Esophagus (tissue), 2 donors: ENCODE measurements at regions not wholly inside any gene's neighbourhood (a gene's known extent, or its start where the extent isn't known, plus 50 kb on each side); places are given as distances from the start of the nearest gene placed in this dataset.

Experiments
- H3K27ac ChIP-seq, 2 donors: one replicate each; pipeline ENCODE4 v1.5.1; 2013; ENCODE audit warnings: low read depth in 2 of 2, mild to moderate bottlenecking in 2 of 2, inconsistent platforms in 1 of 2, low read length in 1 of 2, moderate library complexity in 1 of 2
- H3K27me3 ChIP-seq, 2 donors: one replicate each; pipeline ENCODE4 v1.6.1; 2013; ENCODE audit warnings: low read length in 2 of 2, control low read depth in 1 of 2, mild to moderate bottlenecking in 1 of 2; ENCODE audit not compliant: insufficient read depth in 2 of 2, control insufficient read depth in 1 of 2
- H3K36me3 ChIP-seq, 2 donors: one replicate each; pipeline ENCODE4 v1.6.1; 2013; ENCODE audit warnings: low read length in 1 of 2; ENCODE audit not compliant: control insufficient read depth in 2 of 2, insufficient read depth in 2 of 2
- H3K4me1 ChIP-seq, 2 donors: one replicate each; pipeline ENCODE4 v1.6.1; 2013; ENCODE audit warnings: low read length in 1 of 2; ENCODE audit not compliant: control insufficient read depth in 2 of 2, insufficient read depth in 2 of 2
- H3K4me3 ChIP-seq, 2 donors: one replicate each; pipeline ENCODE4 v1.5.1; 2013; ENCODE audit warnings: low read length in 2 of 2, mild to moderate bottlenecking in 2 of 2, low read depth in 1 of 2, moderate library complexity in 1 of 2
- H3K9me3 ChIP-seq, 2 donors: one replicate each; pipeline ENCODE4 v1.6.1; 2013; ENCODE audit warnings: mild to moderate bottlenecking in 2 of 2, low read depth in 1 of 2, low read length in 1 of 2, moderate library complexity in 1 of 2; ENCODE audit not compliant: control insufficient read depth in 2 of 2, insufficient read depth in 1 of 2
- WGBS, 2 donors: extraction: QIAGEN DNeasy Blood & Tissue Kit; methylation state at CpG; one replicate each; pipeline ENCODE4 v1.1.7; 2013; 5-methylcytosine and 5-hydroxymethylcytosine counted together
- donor health status: healthy with polysubstance abuse.
- donor health status: Bipolar disorder and iron deficiency.

DNA sequence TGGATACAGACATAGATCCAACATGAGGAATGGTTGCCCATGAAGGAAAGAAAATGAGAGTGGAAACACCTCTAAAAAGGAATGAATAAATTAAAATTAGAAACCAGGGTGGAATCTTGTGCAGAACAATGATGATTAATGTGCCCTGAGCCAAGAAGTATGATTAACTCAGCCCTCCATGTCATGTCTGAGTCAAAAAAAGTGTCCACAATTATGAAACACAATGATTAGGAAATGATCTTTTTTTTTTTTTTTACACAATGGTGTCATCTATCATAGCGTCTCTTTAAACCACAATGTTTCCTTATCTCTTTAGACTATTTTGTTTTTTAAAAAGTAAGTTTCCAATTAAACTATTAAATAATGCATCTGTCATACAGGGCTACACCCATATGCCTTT, 78.9 kb upstream of the RAB4A start:
- H3K36me3 ChIP-seq, result no peaks in the 10 kb centered on the region
- H3K27ac ChIP-seq, result no peak overlapping the region
- WGBS, 2 donors, result 30 to 37% methylated on average over 1 of the region's 1 CpG
- H3K4me3 ChIP-seq, result no peak overlapping the region
- no peaks in the 10 kb centered on the region for H3K9me3 ChIP-seq
- no peaks in the 10 kb centered on the region for H3K27me3 ChIP-seq
- H3K4me1 ChIP-seq, result no peaks in the 10 kb centered on the region

- no peak overlapping the region for H3K4me3 ChIP-seq
- WGBS, 2 donors, result 81 to 86% methylated on average over 4 of the region's 4 CpGs
- H3K27me3 ChIP-seq, result no peaks in the 10 kb centered on the region
- H3K36me3 ChIP-seq, result no peaks in the 10 kb centered on the region
- H3K4me1 ChIP-seq, result no peaks in the 10 kb centered on the region
- H3K27ac ChIP-seq, result no peak overlapping the region
- H3K9me3 ChIP-seq, result no peaks in the 10 kb centered on the region
Observed at GRCh38 chr1:229192853-229193252, 78.1 kb upstream of the RAB4A start.

DNA sequence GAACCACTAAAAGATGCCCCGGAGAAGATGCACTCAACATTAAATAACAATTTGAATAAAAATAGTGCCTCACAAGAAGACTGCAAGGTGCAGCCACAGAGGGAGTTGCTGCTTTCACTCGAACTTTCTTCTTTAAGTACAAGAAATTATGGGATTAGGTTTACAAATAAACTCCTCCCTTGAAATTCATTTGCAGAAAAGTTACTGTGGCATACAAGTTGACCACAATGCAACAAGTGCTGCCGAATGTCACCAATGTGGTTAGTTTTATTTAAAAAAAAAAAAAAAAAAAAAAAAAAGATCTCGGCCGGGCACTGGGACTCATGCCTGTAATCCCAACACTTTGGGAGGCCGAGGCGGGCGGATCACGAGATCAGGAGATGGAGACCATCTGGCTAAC, 76.8 kb upstream of the RAB4A start:
- no peaks in the 10 kb centered on the region for H3K4me1 ChIP-seq
- H3K4me3 ChIP-seq, result no peak overlapping the region
- no peaks in the 10 kb centered on the region for H3K27me3 ChIP-seq
- H3K9me3 ChIP-seq, result no peaks in the 10 kb centered on the region
- H3K36me3 ChIP-seq, result no peaks in the 10 kb centered on the region
- 88 to 95% methylated on average over 8 to 9 of the region's 9 CpGs for WGBS, 2 donors
- H3K27ac ChIP-seq, result no peak overlapping the region

DNA sequence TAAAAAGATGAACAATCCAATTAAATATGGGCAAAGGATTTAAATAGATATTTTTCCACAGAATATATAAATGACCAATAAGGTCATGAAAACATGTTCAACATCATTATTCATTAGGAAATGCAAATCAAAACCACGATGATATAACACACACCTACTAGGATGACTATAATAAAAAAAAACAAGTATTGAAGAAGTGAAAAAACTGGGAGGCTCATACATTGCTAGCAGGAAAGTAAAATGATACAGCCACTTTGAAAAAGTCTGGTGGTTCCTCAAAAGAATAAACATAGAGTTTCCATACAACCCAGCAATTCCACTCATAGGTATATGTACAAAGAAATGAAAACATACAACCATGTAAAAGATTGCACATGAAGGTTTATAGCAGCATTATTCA, 75.7 kb upstream of the RAB4A start:
- Histone ChIP-seq H3K4me3 (no peak overlapping the region), H3K9me3 (no peaks in the 10 kb centered on the region), H3K36me3 (no peaks in the 10 kb centered on the region), H3K4me1 (no peaks in the 10 kb centered on the region), H3K27ac (no peak overlapping the region), H3K27me3 (no peaks in the 10 kb centered on the region)
- 82 to 84% methylated on average over 1 of the region's 1 CpG for WGBS, 2 donors

DNA sequence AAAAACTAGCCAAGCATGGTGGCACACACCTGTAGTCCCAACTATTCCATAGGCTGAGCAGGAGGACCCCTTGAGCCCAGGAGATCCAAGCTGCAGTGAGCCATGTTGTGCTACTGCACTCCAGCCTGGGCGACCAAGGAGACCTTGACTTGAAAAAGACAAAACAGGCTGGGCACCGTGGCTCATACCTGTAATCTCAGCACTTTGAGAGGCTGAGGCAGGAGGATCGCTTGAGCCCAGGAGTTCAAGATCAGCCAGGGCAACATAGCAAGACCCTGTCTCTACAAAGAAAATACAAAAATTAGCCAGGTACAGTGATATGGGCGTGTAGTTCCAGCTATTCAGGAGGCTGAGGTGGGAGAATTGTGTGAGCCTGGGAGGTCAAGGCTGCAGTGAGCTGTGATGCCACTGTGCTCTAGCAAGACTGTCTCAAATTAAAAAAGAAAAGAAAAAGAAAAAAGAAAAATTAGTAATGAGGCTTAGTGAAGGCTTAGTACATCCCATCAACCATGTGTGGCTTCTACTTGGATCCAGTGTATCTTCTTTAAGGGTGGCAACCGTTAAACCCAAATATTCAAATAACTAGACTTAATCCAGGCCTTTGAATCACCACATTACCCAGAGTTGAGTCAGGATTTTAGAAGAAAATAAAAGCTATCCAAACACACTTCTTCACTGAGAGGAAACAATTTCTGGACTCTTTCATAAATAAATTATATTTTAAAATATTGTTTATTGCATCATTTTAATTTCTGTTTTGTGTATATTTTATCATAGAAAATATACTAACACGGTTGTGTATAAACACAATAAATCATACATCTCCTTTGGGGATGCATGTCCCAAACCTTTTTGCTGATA, 74.3 kb upstream of the RAB4A start:
- Histone ChIP-seq H3K36me3 (no peaks in the 10 kb centered on the region), H3K9me3 (no peaks in the 10 kb centered on the region), H3K4me1 (no peaks in the 10 kb centered on the region), H3K27me3 (no peaks in the 10 kb centered on the region), H3K4me3 (no peak overlapping the region), H3K27ac (no peak overlapping the region)
- 85 to 88% methylated on average over 6 of the region's 6 CpGs for WGBS, 2 donors

- Histone ChIP-seq H3K27ac (no peak overlapping the region), H3K4me3 (no peak overlapping the region), H3K4me1 (no peaks in the 10 kb centered on the region), H3K36me3 (no peaks in the 10 kb centered on the region), H3K9me3 (no peaks in the 10 kb centered on the region), H3K27me3 (no peaks in the 10 kb centered on the region)
- 87 to 96% methylated on average over 5 of the region's 5 CpGs for WGBS, 2 donors
Observed at GRCh38 chr1:229197265-229197585, 73.7 kb upstream of the RAB4A start.

- Histone ChIP-seq H3K27me3 (no peaks in the 10 kb centered on the region), H3K36me3 (no peaks in the 10 kb centered on the region), H3K4me3 (no peak overlapping the region), H3K9me3 (no peaks in the 10 kb centered on the region), H3K27ac (no peak overlapping the region), H3K4me1 (no peaks in the 10 kb centered on the region)
- WGBS, 2 donors, result 55 to 58% methylated on average over 16 of the region's 16 CpGs
Observed at GRCh38 chr1:229199261-229200243, 71.4 kb upstream of the RAB4A start.

GRCh38 chr1:229203030-229203751, 67.7 kb upstream of the RAB4A start:
- WGBS, 2 donors, result 87 to 91% methylated on average over 5 of the region's 5 CpGs
- H3K36me3 ChIP-seq, result no peaks in the 10 kb centered on the region
- no peak overlapping the region for H3K4me3 ChIP-seq
- H3K4me1 ChIP-seq, result no peaks in the 10 kb centered on the region
- no peaks in the 10 kb centered on the region for H3K27me3 ChIP-seq
- no peak overlapping the region for H3K27ac ChIP-seq
- H3K9me3 ChIP-seq, result no peaks in the 10 kb centered on the region

DNA sequence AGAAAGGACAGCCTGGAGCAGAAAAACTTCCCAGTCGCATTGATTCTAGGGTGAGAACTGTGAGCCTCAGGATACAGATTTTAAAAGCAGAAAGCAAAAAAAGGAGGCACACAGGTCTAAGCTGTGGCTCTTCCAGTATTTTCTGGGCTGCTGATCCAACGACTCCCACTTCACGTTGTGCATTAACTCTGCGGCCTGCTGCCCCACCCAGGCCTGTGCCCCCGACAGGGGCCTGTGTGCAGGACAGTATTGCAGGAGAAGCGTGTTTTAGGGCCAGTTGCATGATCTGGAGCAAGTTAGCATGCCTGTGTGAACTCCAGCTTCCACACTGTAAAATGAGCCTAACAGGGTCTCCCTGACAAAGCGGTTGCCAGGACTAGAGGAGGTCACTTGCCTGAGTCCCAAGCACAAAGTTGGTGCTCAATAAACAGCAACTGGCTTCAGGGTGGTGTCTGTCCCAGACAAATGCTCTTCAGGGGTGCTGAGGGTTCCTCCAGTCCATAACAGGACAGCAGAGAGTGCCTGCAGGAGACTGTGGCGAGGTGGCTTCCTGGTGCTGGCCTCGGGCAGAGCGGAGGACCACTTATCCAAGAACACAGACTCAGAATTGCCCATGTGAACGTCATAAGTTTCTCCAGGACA, 66.8 kb upstream of the RAB4A start:
- Histone ChIP-seq H3K4me3 (no peak overlapping the region), H3K36me3 (no peaks in the 10 kb centered on the region), H3K9me3 (peaks cover 0 to 2% of the 10 kb centered on the region in 2 donors), H3K27ac (no peak overlapping the region), H3K27me3 (no peaks in the 10 kb centered on the region), H3K4me1 (no peaks in the 10 kb centered on the region)
- 93 to 95% methylated on average over 11 of the region's 11 CpGs for WGBS, 2 donors
